ENCODE measurements at regions not wholly inside any gene's neighbourhood (a gene's known extent, or its start where the extent isn't known, plus 50 kb on each side); places are given as distances from the start of the nearest gene placed in this dataset.

- FAIRE-seq (no peak), ATAC-seq (no peak), DNase-seq (ENCODE audit: low spot score) (no peak)
- Histone ChIP-seq H4K20me1 (ENCODE audit: insufficient read depth, low read length) (no peaks in the 10 kb centered on the region), H3K27me3 (ENCODE audit: control insufficient read depth in 1 of 2, insufficient read depth in 2 of 2, low read length in 2 of 2) (peaks cover 0 to 7% of the 10 kb centered on the region in 2 experiments; a peak in 2 of 5 replicates), H2AFZ (ENCODE audit: low read length) (no peak overlapping the region), H3K9me3 (ENCODE audit: low read length) (peaks cover 11% of the 10 kb centered on the region; the same call in 1 of the 2 replicates), H3K4me1 (ENCODE audit: insufficient read depth, low read length) (peaks cover 9% of the 10 kb centered on the region; the same call in 1 of the 2 replicates), H3K4me3 (replicated peaks in 1 of 3; ENCODE audit: insufficient read depth in 1 of 3, low read depth in 2 of 3, low read length in 3 of 3) (no peak overlapping the region), H3K27ac (ENCODE audit: extremely low read length, insufficient read depth, low read length) (no peak overlapping the region), H3K79me2 (ENCODE audit: insufficient read depth, low read length) (no peaks in the 10 kb centered on the region), H3K9ac (ENCODE audit: insufficient read depth, low read depth, low read length) (no peak overlapping the region), H3K36me3 (replicated peaks in 1 of 2; ENCODE audit: control insufficient read depth in 1 of 2, insufficient read depth in 2 of 2, low read length in 2 of 2) (no peaks in the 10 kb centered on the region), H3K4me2 (ENCODE audit: low read depth, low read length) (no peak overlapping the region)
- TF ChIP-seq ZNF20 (CRISPR knock-in tag; IDR thresholded peaks at IDR 0.05) (no peak), JDP2 (CRISPR knock-in tag; IDR thresholded peaks at IDR 0.05; ENCODE audit: borderline replicate concordance) (no peak), RFX5 (IDR thresholded peaks at IDR 0.05; ENCODE audit: low read depth, low read length) (no peak), TP53 (CRISPR knock-in tag; conservative IDR thresholded peaks at IDR 0.05) (no peak), ZNF720 (CRISPR knock-in tag; IDR thresholded peaks at IDR 0.05) (no peak), KLF15 (CRISPR knock-in tag; IDR thresholded peaks at IDR 0.05; ENCODE audit: borderline replicate concordance) (no peak), HNRNPH1 (optimal IDR thresholded peaks at IDR 0.05; ENCODE audit: low read depth, low read length) (no peak), SRSF9 (IDR thresholded peaks at IDR 0.05; ENCODE audit: borderline replicate concordance, insufficient read depth, low read depth, low read length, poor library complexity, severe bottlenecking) (no peak), ZNF572 (CRISPR knock-in tag; IDR thresholded peaks at IDR 0.05) (no peak), SMARCC2 (IDR thresholded peaks at IDR 0.05) (no peak), ZNF225 (CRISPR knock-in tag; IDR thresholded peaks at IDR 0.05) (no peak), HNRNPL (IDR thresholded peaks at IDR 0.05; ENCODE audit: low read depth, low read length) (no peak), MYC (CRISPR knock-in tag; IDR thresholded peaks at IDR 0.05; ENCODE audit: borderline replicate concordance) (no peak), ZNF331 (CRISPR knock-in tag; IDR thresholded peaks at IDR 0.05) (no peak)
- TF ChIP-seq, protein P1, sequence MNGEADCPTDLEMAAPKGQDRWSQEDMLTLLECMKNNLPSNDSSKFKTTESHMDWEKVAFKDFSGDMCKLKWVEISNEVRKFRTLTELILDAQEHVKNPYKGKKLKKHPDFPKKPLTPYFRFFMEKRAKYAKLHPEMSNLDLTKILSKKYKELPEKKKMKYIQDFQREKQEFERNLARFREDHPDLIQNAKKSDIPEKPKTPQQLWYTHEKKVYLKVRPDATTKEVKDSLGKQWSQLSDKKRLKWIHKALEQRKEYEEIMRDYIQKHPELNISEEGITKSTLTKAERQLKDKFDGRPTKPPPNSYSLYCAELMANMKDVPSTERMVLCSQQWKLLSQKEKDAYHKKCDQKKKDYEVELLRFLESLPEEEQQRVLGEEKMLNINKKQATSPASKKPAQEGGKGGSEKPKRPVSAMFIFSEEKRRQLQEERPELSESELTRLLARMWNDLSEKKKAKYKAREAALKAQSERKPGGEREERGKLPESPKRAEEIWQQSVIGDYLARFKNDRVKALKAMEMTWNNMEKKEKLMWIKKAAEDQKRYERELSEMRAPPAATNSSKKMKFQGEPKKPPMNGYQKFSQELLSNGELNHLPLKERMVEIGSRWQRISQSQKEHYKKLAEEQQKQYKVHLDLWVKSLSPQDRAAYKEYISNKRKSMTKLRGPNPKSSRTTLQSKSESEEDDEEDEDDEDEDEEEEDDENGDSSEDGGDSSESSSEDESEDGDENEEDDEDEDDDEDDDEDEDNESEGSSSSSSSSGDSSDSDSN (CRISPR knock-in tag; IDR thresholded peaks at IDR 0.05): no peak
- TF ChIP-seq, protein P2, sequence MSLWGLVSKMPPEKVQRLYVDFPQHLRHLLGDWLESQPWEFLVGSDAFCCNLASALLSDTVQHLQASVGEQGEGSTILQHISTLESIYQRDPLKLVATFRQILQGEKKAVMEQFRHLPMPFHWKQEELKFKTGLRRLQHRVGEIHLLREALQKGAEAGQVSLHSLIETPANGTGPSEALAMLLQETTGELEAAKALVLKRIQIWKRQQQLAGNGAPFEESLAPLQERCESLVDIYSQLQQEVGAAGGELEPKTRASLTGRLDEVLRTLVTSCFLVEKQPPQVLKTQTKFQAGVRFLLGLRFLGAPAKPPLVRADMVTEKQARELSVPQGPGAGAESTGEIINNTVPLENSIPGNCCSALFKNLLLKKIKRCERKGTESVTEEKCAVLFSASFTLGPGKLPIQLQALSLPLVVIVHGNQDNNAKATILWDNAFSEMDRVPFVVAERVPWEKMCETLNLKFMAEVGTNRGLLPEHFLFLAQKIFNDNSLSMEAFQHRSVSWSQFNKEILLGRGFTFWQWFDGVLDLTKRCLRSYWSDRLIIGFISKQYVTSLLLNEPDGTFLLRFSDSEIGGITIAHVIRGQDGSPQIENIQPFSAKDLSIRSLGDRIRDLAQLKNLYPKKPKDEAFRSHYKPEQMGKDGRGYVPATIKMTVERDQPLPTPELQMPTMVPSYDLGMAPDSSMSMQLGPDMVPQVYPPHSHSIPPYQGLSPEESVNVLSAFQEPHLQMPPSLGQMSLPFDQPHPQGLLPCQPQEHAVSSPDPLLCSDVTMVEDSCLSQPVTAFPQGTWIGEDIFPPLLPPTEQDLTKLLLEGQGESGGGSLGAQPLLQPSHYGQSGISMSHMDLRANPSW (CRISPR knock-in tag; IDR thresholded peaks at IDR 0.05; ENCODE audit: borderline replicate concordance): no peak
- no TSS peak for BruUV-seq (replicated peaks)
- WGBS (ENCODE audit: low lambda C conversion rate): 17% methylated on average over 2 of the region's 2 CpGs
- intact Hi-C loops (cut with micrococcal nuclease; ENCODE audit: unreplicated experiment): no loop called here
- in situ Hi-C loops (cut with HindIII; ENCODE audit: extremely low pct_ligation_motif_present, low pct_unique_long_range_greater_than_20kb): no loop called here
- CTCF ChIA-PET (ENCODE audit: low intra/inter-chr PET ratio, low total read pairs): no interaction called here
- POLR2A ChIA-PET: no interaction called here
Observed at GRCh38 chr16:65525707-65526106, 403.8 kb upstream of the CDH11 start.
